HCT116 (cell line): ENCODE measurements at regions not wholly inside any gene's neighbourhood (a gene's known extent, or its start where the extent isn't known, plus 50 kb on each side); places are given as distances from the start of the nearest gene placed in this dataset.

ENCODE experiments used
- ATAC-seq: fragments of 200-7000 bp; cut with Tn5 transposase; 2 replicates; pipeline ENCODE4 v1.9.1; 2020; ENCODE audit warnings: mild to moderate bottlenecking, moderate library complexity
- BruUV-seq: library from RNA; stranded (reverse); fragments of 400-500 nt; replicated peaks from 2 replicates; lab custom pipeline; 2021; lab: Mats Ljungman, UMichigan
- CTCF ChIA-PET: fragments of 300-600 bp; sonication (Branson Sonifier 250); formaldehyde crosslinking; loops from one replicate; lab custom pipeline; 2021; ENCODE audit warnings: antibody characterized with exemption; lab: Charles Lee
- POLR2A ChIA-PET: fragments of 300-600, 350-600 bp; sonication (Branson Sonifier 250); formaldehyde crosslinking; loops from one replicate; lab custom pipeline; 2021; ENCODE audit warnings: antibody characterized with exemption; lab: Charles Lee
- RAD21 ChIA-PET, 2 experiments: fragments of 300-600 bp; sonication (Branson Sonifier 250); formaldehyde crosslinking; loops; one replicate each; lab custom pipeline; 2023; ENCODE audit warnings: low total read pairs in 2 of 2; ENCODE audit not compliant: uncharacterized antibody in 2 of 2, unreplicated experiment in 2 of 2, low non-redundant PET in 1 of 2; lab: Charles Lee
- DNase-seq: peaks from one replicate; pipeline ENCODE4 v3.0.0-alpha.2; 2010; ENCODE audit warnings: low read depth, low spot score
- H2AFZ ChIP-seq: fragments of 200-600 bp; shearing (Covaris generic), sonication (generic); 2 replicates; pipeline ENCODE4 v1.6.1; 2017; ENCODE audit warnings: low read depth, mixed run types, mixed read lengths, antibody characterized with exemption, low read length; ENCODE audit not compliant: poor library complexity, severe bottlenecking
- H3K27ac ChIP-seq: 2 replicates; pipeline ENCODE4 v1.5.1; 2012; ENCODE audit warnings: low read depth, low read length
- H3K27me3 ChIP-seq: fragments of 200-600 bp; sonication (generic); 2 replicates; pipeline ENCODE4 v1.6.1; 2016; ENCODE audit warnings: mixed run types, low read length, mixed read lengths; ENCODE audit not compliant: insufficient read depth
- H3K36me3 ChIP-seq, 2 experiments: fragments of 200-500 bp in 1 of 2; fragments of 200-600 bp in 1 of 2; sonication (Bioruptor generic) in 1 of 2; sonication (generic) in 1 of 2; 2 replicates each; pipeline versions ENCODE4 v1.5.1 to v1.6.1; 2014 to 2016; ENCODE audit warnings: low read length in 2 of 2, inconsistent platforms in 1 of 2, mixed read lengths in 1 of 2, mixed run types in 1 of 2; ENCODE audit not compliant: insufficient read depth in 2 of 2, control insufficient read depth in 1 of 2
- H3K4me1 ChIP-seq, 2 experiments: fragments of 200-600 bp in 1 of 2; sonication (generic) in 1 of 2; 2 replicates each; pipeline versions ENCODE4 v1.5.1 to v1.6.1; 2012 to 2017; ENCODE audit warnings: low read length in 2 of 2, inconsistent platforms in 1 of 2, mild to moderate bottlenecking in 1 of 2, mixed read lengths in 1 of 2, mixed run types in 1 of 2, moderate library complexity in 1 of 2; ENCODE audit not compliant: insufficient read depth in 2 of 2, control insufficient read depth in 1 of 2
- H3K4me2 ChIP-seq: fragments of 200-600 bp; sonication (generic); 2 replicates; pipeline ENCODE4 v1.6.1; 2017; ENCODE audit warnings: mixed run types, low read length, mixed read lengths
- H3K4me3 ChIP-seq, 2 experiments: fragments of 200-600 bp in 1 of 2; sonication (generic) in 1 of 2; replicated peaks in 1 of 2; 2 replicates each; pipeline ENCODE4 v1.5.1; 2011 to 2016; ENCODE audit warnings: low read length in 2 of 2, control low read depth in 1 of 2, low read depth in 1 of 2, mild to moderate bottlenecking in 1 of 2, mixed read lengths in 1 of 2, mixed run types in 1 of 2
- H3K79me2 ChIP-seq: fragments of 200-600 bp; sonication (generic); 2 replicates; pipeline ENCODE4 v1.6.1; 2017; ENCODE audit warnings: mild to moderate bottlenecking, mixed run types, low read length, moderate library complexity, mixed read lengths; ENCODE audit not compliant: insufficient read depth
- H3K9ac ChIP-seq: fragments of 200-600 bp; sonication (generic); 2 replicates; pipeline ENCODE4 v1.6.1; 2016; ENCODE audit warnings: low read length, mixed read lengths
- H3K9me2 ChIP-seq: fragments of 200-600 bp; sonication (generic), shearing (Covaris generic); 2 replicates; pipeline ENCODE4 v1.6.1; 2017; ENCODE audit warnings: mixed run types, mild to moderate bottlenecking, moderate library complexity; ENCODE audit not compliant: insufficient read depth
- H3K9me3 ChIP-seq, 2 experiments: fragments of 200-500 bp in 1 of 2; fragments of 200-600 bp in 1 of 2; sonication (Bioruptor generic) in 1 of 2; sonication (generic) in 1 of 2; 2 replicates each; pipeline ENCODE4 v1.6.1; 2014 to 2017; ENCODE audit warnings: low read length in 2 of 2, mixed read lengths in 2 of 2, inconsistent platforms in 1 of 2, low read depth in 1 of 2, mild to moderate bottlenecking in 1 of 2, mixed run types in 1 of 2, moderate library complexity in 1 of 2; ENCODE audit not compliant: control insufficient read depth in 1 of 2, insufficient read depth in 1 of 2
- H4K20me1 ChIP-seq: fragments of 200-600 bp; sonication (generic), shearing (Covaris generic); 2 replicates; pipeline ENCODE4 v1.6.1; 2017; ENCODE audit warnings: mixed run types, mild to moderate bottlenecking, moderate library complexity; ENCODE audit not compliant: insufficient read depth
- EGR1 ChIP-seq: IDR thresholded peaks from 2 replicates; pipeline ENCODE4 v1.6.1; 2012; ENCODE audit warnings: low read depth
- ELF1 ChIP-seq: IDR thresholded peaks from 2 replicates; pipeline ENCODE4 v1.6.1; 2012; ENCODE audit warnings: low read depth, borderline replicate concordance
- FOSL1 ChIP-seq: IDR thresholded peaks from 2 replicates; pipeline ENCODE4 v1.6.1; 2012; ENCODE audit warnings: low read depth
- RAD21 ChIP-seq: IDR thresholded peaks from 2 replicates; pipeline ENCODE4 v1.6.1; 2012; ENCODE audit warnings: low read depth, mild to moderate bottlenecking
- REST ChIP-seq: IDR thresholded peaks from 2 replicates; pipeline ENCODE4 v1.6.1; 2012; ENCODE audit warnings: low read depth
- SP1 ChIP-seq: IDR thresholded peaks from 2 replicates; pipeline ENCODE4 v1.6.1; 2012; ENCODE audit warnings: low read depth
- SRF ChIP-seq: IDR thresholded peaks from 2 replicates; pipeline ENCODE4 v1.6.1; 2012; ENCODE audit warnings: low read depth
- TCF7L2 ChIP-seq: IDR thresholded peaks from 2 replicates; pipeline ENCODE4 v1.7.0; 2011; ENCODE audit warnings: borderline replicate concordance, inconsistent platforms; ENCODE audit not compliant: insufficient read depth, insufficient read length; ENCODE audit errors: extremely low read depth
- ZNF274 ChIP-seq: fragments of 200-500 bp; sonication (Bioruptor generic); IDR thresholded peaks from 2 replicates; pipeline ENCODE4 v1.6.1; 2014; ENCODE audit warnings: mild to moderate bottlenecking, low read depth, low read length, inconsistent platforms
- intact Hi-C: fragments of 100-400 bp; cut with micrococcal nuclease; formaldehyde crosslinking; loops from 2 replicates; pipeline ENCODE4 v1.10.0; 2022
- TF ChIP-seq, protein P1 (sequence below): IDR thresholded peaks from 2 replicates; pipeline ENCODE4 v1.6.1; 2011; ENCODE audit warnings: mild to moderate bottlenecking, low read length, moderate library complexity; ENCODE audit not compliant: insufficient replicate concordance; ENCODE audit errors: extremely low read depth

- no peak overlapping the region for H3K9ac ChIP-seq
- no peaks in the 10 kb centered on the region for H3K9me2 ChIP-seq
- ATAC-seq (no peak), DNase-seq (no peak)
- H4K20me1 ChIP-seq, result no peaks in the 10 kb centered on the region
- no peak overlapping the region for H3K27ac ChIP-seq
- H3K36me3 ChIP-seq, result no peaks in the 10 kb centered on the region
- ChIA-PET RAD21 (no interaction called here), CTCF (no interaction called here), POLR2A (no interaction called here)
- H3K27me3 ChIP-seq, result peaks cover 24% of the 10 kb centered on the region
- no TSS peak for BruUV-seq
- H3K4me1 ChIP-seq, result peaks cover 0 to 4% of the 10 kb centered on the region in 2 experiments; a peak in 1 of 4 replicates
- no peak overlapping the region for H3K4me2 ChIP-seq
- H3K79me2 ChIP-seq, result no peaks in the 10 kb centered on the region
- no peak overlapping the region for H2AFZ ChIP-seq
- no peaks in the 10 kb centered on the region for H3K9me3 ChIP-seq
- intact Hi-C loops, result no loop called here
- H3K4me3 ChIP-seq, result no peak overlapping the region
- no peak for TF ChIP-seq TCF7L2
- TF ChIP-seq ZNF274, result no peak
- TF ChIP-seq EGR1, result no peak
- TF ChIP-seq, protein P1, sequence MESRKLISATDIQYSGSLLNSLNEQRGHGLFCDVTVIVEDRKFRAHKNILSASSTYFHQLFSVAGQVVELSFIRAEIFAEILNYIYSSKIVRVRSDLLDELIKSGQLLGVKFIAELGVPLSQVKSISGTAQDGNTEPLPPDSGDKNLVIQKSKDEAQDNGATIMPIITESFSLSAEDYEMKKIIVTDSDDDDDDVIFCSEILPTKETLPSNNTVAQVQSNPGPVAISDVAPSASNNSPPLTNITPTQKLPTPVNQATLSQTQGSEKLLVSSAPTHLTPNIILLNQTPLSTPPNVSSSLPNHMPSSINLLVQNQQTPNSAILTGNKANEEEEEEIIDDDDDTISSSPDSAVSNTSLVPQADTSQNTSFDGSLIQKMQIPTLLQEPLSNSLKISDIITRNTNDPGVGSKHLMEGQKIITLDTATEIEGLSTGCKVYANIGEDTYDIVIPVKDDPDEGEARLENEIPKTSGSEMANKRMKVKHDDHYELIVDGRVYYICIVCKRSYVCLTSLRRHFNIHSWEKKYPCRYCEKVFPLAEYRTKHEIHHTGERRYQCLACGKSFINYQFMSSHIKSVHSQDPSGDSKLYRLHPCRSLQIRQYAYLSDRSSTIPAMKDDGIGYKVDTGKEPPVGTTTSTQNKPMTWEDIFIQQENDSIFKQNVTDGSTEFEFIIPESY, result no peak
- no peak for TF ChIP-seq ELF1
- TF ChIP-seq FOSL1, result no peak
These were observed 107.6 kb downstream of the MSX2 start for GRCh38 chr5:174832025-174832424.

- Histone ChIP-seq H2AFZ (no peak overlapping the region), H3K9ac (no peak overlapping the region), H4K20me1 (no peaks in the 10 kb centered on the region), H3K4me2 (no peak overlapping the region), H3K79me2 (no peaks in the 10 kb centered on the region), H3K9me3 (no peaks in the 10 kb centered on the region), H3K27me3 (peaks cover 24% of the 10 kb centered on the region), H3K4me3 (no peak overlapping the region), H3K36me3 (no peaks in the 10 kb centered on the region), H3K4me1 (peaks cover 1 to 4% of the 10 kb centered on the region in 2 experiments; a peak in 3 of 4 replicates), H3K27ac (no peak overlapping the region), H3K9me2 (no peaks in the 10 kb centered on the region)
- intact Hi-C loops, result no loop called here
- no TSS peak for BruUV-seq
- DNase-seq, result no peak
- CTCF ChIA-PET, result no interaction called here
- RAD21 ChIA-PET, result no interaction called here
- POLR2A ChIA-PET, result no interaction called here
- no peak for ATAC-seq
- TF ChIP-seq SRF, result no peak
- no peak for TF ChIP-seq SP1
- no peak for TF ChIP-seq FOSL1
- no peak for TF ChIP-seq RAD21
- TF ChIP-seq, protein P1, result no peak
- TF ChIP-seq REST, result no peak
These were observed 106.8 kb downstream of the MSX2 start for GRCh38 chr5:174831031-174831660.
